Lower lobe of right lung (tissue), 2 donors: ENCODE measurements at regions not wholly inside any gene's neighbourhood (a gene's known extent, or its start where the extent isn't known, plus 50 kb on each side); places are given as distances from the start of the nearest gene placed in this dataset.
"Not testable (repeated sequence)": the region's sequence is repeated elsewhere in the genome, so short reads cannot be mapped to it uniquely, and the experiment has no call there.

ENCODE experiments used
- ATAC-seq, 2 donors: fragments of 200-7000 bp; cut with Tn5 transposase; one replicate each; pipeline ENCODE4 v1.9.1; 2020 to 2022; ENCODE audit warnings: mild to moderate bottlenecking in 2 of 2, moderate library complexity in 2 of 2
- DNase-seq: peaks from one replicate; pipeline ENCODE4 v3.0.0-alpha.2; 2020
- H3K27ac ChIP-seq: fragments of 200-600 bp; one replicate; pipeline ENCODE4 v1.8.0; 2022
- H3K27me3 ChIP-seq: fragments of 200-600 bp; one replicate; pipeline ENCODE4 v1.8.0; 2022; ENCODE audit warnings: low read depth
- H3K36me3 ChIP-seq: fragments of 200-600 bp; one replicate; pipeline ENCODE4 v1.8.0; 2022; ENCODE audit warnings: mild to moderate bottlenecking
- H3K4me1 ChIP-seq: fragments of 200-600 bp; one replicate; pipeline ENCODE4 v1.8.0; 2022
- H3K4me3 ChIP-seq: fragments of 200-600 bp; one replicate; pipeline ENCODE4 v1.8.0; 2022; ENCODE audit warnings: mild to moderate bottlenecking
- H3K9me3 ChIP-seq: fragments of 200-600 bp; one replicate; pipeline ENCODE4 v1.8.0; 2022
- intact Hi-C: fragments of 100-400 bp; cut with DNase I; formaldehyde crosslinking; loops from one replicate; pipeline ENCODE4 v1.11.0; 2022
- TF ChIP-seq, protein P1 (sequence below): fragments of 200-600 bp; IDR thresholded peaks from one replicate; pipeline ENCODE4 v1.8.0; 2022; ENCODE audit warnings: antibody characterized with exemption, mild to moderate bottlenecking
- donor health status: DM: no; HTN: yes; CAD: no; lungs with severe emphysema.

DNA sequence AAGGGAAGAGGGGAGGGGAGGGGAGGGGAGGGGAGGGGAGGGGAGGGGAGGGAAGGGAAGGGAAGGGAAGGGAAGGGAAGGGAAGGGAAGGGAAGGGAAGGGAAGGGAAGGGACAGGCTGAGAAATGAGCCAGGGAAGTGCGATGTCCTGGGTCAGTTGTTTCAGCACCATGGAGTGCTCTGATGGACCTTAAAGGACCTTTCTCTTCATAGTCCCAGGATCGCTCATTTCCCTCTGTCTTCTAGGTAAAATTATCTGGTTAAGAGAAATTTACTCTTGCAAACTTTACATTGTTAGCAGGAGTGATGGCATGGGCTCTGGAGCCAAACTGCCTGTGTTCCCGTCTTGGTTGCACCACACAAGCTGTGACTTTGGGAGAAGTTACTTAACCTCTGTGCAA lies 357.8 kb downstream of the MATN1 start:
- H3K4me3 ChIP-seq: no peak overlapping the region
- TF ChIP-seq, protein P1, sequence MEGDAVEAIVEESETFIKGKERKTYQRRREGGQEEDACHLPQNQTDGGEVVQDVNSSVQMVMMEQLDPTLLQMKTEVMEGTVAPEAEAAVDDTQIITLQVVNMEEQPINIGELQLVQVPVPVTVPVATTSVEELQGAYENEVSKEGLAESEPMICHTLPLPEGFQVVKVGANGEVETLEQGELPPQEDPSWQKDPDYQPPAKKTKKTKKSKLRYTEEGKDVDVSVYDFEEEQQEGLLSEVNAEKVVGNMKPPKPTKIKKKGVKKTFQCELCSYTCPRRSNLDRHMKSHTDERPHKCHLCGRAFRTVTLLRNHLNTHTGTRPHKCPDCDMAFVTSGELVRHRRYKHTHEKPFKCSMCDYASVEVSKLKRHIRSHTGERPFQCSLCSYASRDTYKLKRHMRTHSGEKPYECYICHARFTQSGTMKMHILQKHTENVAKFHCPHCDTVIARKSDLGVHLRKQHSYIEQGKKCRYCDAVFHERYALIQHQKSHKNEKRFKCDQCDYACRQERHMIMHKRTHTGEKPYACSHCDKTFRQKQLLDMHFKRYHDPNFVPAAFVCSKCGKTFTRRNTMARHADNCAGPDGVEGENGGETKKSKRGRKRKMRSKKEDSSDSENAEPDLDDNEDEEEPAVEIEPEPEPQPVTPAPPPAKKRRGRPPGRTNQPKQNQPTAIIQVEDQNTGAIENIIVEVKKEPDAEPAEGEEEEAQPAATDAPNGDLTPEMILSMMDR: no peak
- intact Hi-C loops: no loop called here
- no peak for ATAC-seq
- no peaks in the 10 kb centered on the region for H3K4me1 ChIP-seq
- DNase-seq: no peak
- H3K27ac ChIP-seq: no peak overlapping the region
- H3K9me3 ChIP-seq: no peaks in the 10 kb centered on the region
- H3K36me3 ChIP-seq: no peaks in the 10 kb centered on the region
- peaks cover 15% of the 10 kb centered on the region for H3K27me3 ChIP-seq

DNA sequence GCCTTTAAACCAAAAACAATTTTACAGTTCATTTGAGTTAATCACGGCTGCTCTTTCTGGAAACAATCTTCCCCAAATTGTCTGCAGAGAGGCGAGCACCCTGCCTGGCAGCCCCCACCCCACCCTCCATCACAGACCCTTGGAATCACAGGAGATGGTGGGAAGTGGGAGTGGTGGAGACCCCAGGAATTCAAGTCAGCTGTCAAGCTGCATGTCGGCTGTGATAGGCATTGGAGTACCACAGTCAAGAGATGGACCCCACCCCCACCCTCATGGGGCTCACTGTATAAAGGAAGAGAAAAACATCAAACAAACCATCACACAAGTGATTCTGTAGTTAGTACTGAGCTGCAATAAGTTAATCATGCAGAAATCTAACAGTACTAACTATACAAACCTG lies 360.4 kb downstream of the MATN1 start:
- no peak overlapping the region for H3K4me3 ChIP-seq
- no peaks in the 10 kb centered on the region for H3K4me1 ChIP-seq
- H3K27ac ChIP-seq: no peak overlapping the region
- no peak for ATAC-seq
- peaks cover 24% of the 10 kb centered on the region for H3K27me3 ChIP-seq
- H3K9me3 ChIP-seq: no peaks in the 10 kb centered on the region
- H3K36me3 ChIP-seq: no peaks in the 10 kb centered on the region
- DNase-seq: no peak
- intact Hi-C loops: no loop called here
- TF ChIP-seq, protein P1: no peak

DNA sequence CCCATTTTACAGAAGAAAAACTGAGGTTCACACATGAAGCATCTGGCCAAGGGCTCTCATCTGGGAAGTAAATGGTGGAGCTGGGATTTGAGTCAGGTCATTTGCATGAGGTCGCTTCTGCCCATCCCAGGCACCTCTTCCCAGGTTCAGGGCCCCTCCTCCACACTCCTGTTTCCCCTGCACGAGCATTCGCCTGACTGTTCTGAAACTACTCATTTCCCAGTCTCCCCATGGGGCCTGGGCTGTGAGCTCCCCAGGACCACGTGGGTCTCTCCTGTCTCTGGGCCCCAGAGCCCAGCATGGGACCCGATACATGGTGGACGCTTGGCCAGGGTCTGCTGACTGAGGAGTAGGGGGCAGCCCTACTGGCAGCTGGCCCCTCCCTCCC lies 360.8 kb downstream of the MATN1 start:
- DNase-seq: no peak
- no peak for ATAC-seq
- Histone ChIP-seq H3K4me1 (no peaks in the 10 kb centered on the region), H3K27ac (no peak overlapping the region), H3K9me3 (no peaks in the 10 kb centered on the region), H3K4me3 (no peak overlapping the region), H3K27me3 (peaks cover 24% of the 10 kb centered on the region), H3K36me3 (no peaks in the 10 kb centered on the region)
- intact Hi-C loops: no loop called here
- TF ChIP-seq, protein P1: no peak

DNA sequence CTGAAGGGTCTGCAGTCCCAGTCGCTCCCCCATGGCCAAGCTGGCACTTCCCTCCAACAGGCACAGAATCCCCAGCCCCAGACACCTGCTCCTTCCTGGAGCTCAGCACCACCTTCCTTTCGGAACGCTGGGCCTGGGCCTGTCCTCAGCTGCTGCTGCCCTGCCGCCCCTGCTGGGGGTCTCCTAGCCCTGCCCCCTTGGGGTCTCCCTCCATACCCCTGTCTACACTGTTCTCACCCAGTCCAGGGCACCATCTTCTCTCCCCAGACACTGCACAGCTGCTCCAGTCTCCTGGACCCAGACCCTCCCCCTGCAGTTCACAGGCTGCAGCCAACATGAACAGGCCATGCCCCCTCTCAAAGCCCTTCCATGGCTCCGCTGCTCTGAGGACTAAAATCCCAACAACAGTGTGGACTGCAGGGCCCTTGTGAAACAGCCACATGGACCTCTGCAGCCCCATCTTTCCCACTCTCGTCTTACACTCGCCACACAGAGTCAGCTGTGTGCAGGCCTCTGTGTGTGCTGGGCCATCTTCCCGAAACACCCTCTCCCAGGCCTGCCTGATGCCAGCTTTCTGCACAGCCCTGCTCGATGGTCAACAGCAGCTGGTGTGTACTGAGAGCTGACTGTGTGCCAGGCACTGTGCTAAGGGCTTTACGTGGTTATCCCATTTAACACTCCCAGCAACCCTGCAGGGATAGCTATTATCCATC lies 361.3 kb downstream of the MATN1 start:
- H3K9me3 ChIP-seq, intact Hi-C loops, H3K4me3 ChIP-seq, H3K36me3 ChIP-seq, DNase-seq, H3K27ac ChIP-seq, H3K4me1 ChIP-seq: not testable (repeated sequence)
- H3K27me3 ChIP-seq: peaks cover 23% of the 10 kb centered on the region
- ATAC-seq: peak in 1 of 2 donors; percentile 40

DNA sequence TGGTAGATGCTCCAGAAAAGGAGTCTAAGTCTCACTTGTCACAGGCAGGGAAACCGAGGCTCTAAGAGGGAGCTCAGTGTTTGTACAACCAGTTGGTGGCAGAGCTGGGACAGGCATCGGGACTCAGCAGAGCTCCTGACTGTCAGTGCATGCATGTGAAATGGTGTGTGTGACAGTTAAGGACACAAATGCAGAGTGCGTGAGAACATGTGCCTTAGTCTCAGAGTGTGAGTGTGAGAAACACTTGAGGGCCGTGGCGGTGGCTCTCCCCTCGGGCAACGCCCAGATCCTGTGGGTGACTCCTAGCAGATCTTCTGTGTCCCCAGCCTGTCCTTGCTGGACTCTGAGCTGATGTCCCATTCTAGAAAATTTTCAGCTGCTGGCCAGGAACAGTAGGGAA lies 362.6 kb downstream of the MATN1 start:
- no peaks in the 10 kb centered on the region for H3K4me1 ChIP-seq
- H3K9me3 ChIP-seq: no peaks in the 10 kb centered on the region
- H3K36me3 ChIP-seq: no peaks in the 10 kb centered on the region
- DNase-seq: no peak
- no peak for ATAC-seq
- H3K27me3 ChIP-seq: peaks cover 18% of the 10 kb centered on the region
- TF ChIP-seq, protein P1: no peak
- H3K27ac ChIP-seq: no peak overlapping the region
- H3K4me3 ChIP-seq: no peak overlapping the region
- intact Hi-C loops: no loop called here

DNA sequence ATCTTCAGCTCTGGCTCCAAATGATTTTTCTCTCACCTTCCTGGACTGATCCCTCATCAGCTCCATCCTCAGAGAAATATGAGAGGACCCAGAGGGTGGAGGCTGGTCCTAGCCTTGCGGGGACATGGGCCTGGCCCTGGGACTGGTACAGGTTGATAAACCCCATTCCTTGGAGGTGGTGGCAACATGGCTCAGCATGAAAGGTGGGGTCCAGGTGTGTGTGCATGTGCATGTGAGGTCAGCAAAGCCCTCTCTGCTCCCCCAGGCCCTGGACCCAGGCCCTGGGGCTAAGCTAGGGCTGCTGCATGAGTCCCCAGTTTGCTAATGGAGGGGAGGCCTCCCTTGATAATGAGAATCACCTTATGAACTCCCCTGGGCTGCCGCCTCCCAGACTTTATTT lies 363.1 kb downstream of the MATN1 start:
- H3K4me3 ChIP-seq: no peak overlapping the region
- H3K36me3 ChIP-seq: no peaks in the 10 kb centered on the region
- no peak overlapping the region for H3K27ac ChIP-seq
- H3K9me3 ChIP-seq: no peaks in the 10 kb centered on the region
- H3K4me1 ChIP-seq: no peaks in the 10 kb centered on the region
- ATAC-seq (no peak), DNase-seq (no peak)
- H3K27me3 ChIP-seq: peaks cover 16% of the 10 kb centered on the region
- intact Hi-C loops: no loop called here
- TF ChIP-seq, protein P1: no peak
